ENCODE measurements at regions not wholly inside any gene's neighbourhood (a gene's known extent, or its start where the extent isn't known, plus 50 kb on each side); places are given as distances from the start of the nearest gene placed in this dataset.

- Mint-ChIP-seq H3K27me3 (no peaks in the 10 kb centered on the region), H3K4me3 (no peak overlapping the region), H3K27ac (no peak overlapping the region), H3K36me3 (ENCODE audit: low read depth) (no peaks in the 10 kb centered on the region), H3K9me3 (no peaks in the 10 kb centered on the region), H3K4me1 (no peaks in the 10 kb centered on the region)
- DNase-seq (no peak), ATAC-seq (no peak)
Observed at GRCh38 chr10:78173360-78174015, 139.8 kb downstream of the RPS24 start.

GRCh38 chr10:78175444-78176015, 141.9 kb downstream of the RPS24 start:
- no peaks in the 10 kb centered on the region for H3K36me3 Mint-ChIP-seq (ENCODE audit: low read depth)
- DNase-seq (no peak), ATAC-seq (no peak)
- H3K4me3 Mint-ChIP-seq, result no peak overlapping the region
- no peaks in the 10 kb centered on the region for H3K9me3 Mint-ChIP-seq
- H3K27me3 Mint-ChIP-seq, result no peaks in the 10 kb centered on the region
- no peaks in the 10 kb centered on the region for H3K4me1 Mint-ChIP-seq
- H3K27ac Mint-ChIP-seq, result no peak overlapping the region

GRCh38 chr10:78176320-78177317, 143.0 kb downstream of the RPS24 start:
- Mint-ChIP-seq H3K4me3 (no peak overlapping the region), H3K27ac (no peak overlapping the region), H3K9me3 (no peaks in the 10 kb centered on the region), H3K27me3 (no peaks in the 10 kb centered on the region), H3K4me1 (no peaks in the 10 kb centered on the region), H3K36me3 (ENCODE audit: low read depth) (no peaks in the 10 kb centered on the region)
- DNase-seq (no peak), ATAC-seq (no peak)

GRCh38 chr10:78177491-78178185, 144.0 kb downstream of the RPS24 start:
- H3K9me3 Mint-ChIP-seq, result no peaks in the 10 kb centered on the region
- H3K4me1 Mint-ChIP-seq, result no peaks in the 10 kb centered on the region
- no peak overlapping the region for H3K4me3 Mint-ChIP-seq
- no peaks in the 10 kb centered on the region for H3K36me3 Mint-ChIP-seq (ENCODE audit: low read depth)
- H3K27me3 Mint-ChIP-seq, result no peaks in the 10 kb centered on the region
- ATAC-seq (no peak), DNase-seq (no peak)
- H3K27ac Mint-ChIP-seq, result no peak overlapping the region

GRCh38 chr10:78178397-78178796, 144.7 kb downstream of the RPS24 start:
- Mint-ChIP-seq H3K9me3 (no peaks in the 10 kb centered on the region), H3K27ac (no peak overlapping the region), H3K4me3 (no peak overlapping the region), H3K4me1 (no peaks in the 10 kb centered on the region), H3K36me3 (ENCODE audit: low read depth) (no peaks in the 10 kb centered on the region), H3K27me3 (no peaks in the 10 kb centered on the region)
- no peak for DNase-seq
- ATAC-seq, result no peak

- no peak for DNase-seq
- H3K4me1 Mint-ChIP-seq, result no peaks in the 10 kb centered on the region
- H3K4me3 Mint-ChIP-seq, result no peak overlapping the region
- H3K36me3 Mint-ChIP-seq (ENCODE audit: low read depth), result no peaks in the 10 kb centered on the region
- no peak overlapping the region for H3K27ac Mint-ChIP-seq
- ATAC-seq, result no peak
- H3K9me3 Mint-ChIP-seq, result no peaks in the 10 kb centered on the region
- no peaks in the 10 kb centered on the region for H3K27me3 Mint-ChIP-seq
Observed at GRCh38 chr10:78178940-78179339, 145.3 kb downstream of the RPS24 start.

- DNase-seq (no peak), ATAC-seq (no peak)
- Mint-ChIP-seq H3K4me3 (no peak overlapping the region), H3K27ac (no peak overlapping the region), H3K4me1 (no peaks in the 10 kb centered on the region), H3K36me3 (ENCODE audit: low read depth) (no peaks in the 10 kb centered on the region), H3K9me3 (no peaks in the 10 kb centered on the region), H3K27me3 (no peaks in the 10 kb centered on the region)
Observed at GRCh38 chr10:78179886-78180705, 146.4 kb downstream of the RPS24 start.

GRCh38 chr10:78181381-78182055, 147.9 kb downstream of the RPS24 start:
- Mint-ChIP-seq H3K9me3 (no peaks in the 10 kb centered on the region), H3K27me3 (no peaks in the 10 kb centered on the region), H3K27ac (no peak overlapping the region), H3K4me3 (no peak overlapping the region), H3K4me1 (no peaks in the 10 kb centered on the region), H3K36me3 (ENCODE audit: low read depth) (no peaks in the 10 kb centered on the region)
- no peak for ATAC-seq
- no peak for DNase-seq

- Mint-ChIP-seq H3K4me3 (no peak overlapping the region), H3K4me1 (no peaks in the 10 kb centered on the region), H3K27ac (no peak overlapping the region), H3K27me3 (no peaks in the 10 kb centered on the region), H3K9me3 (no peaks in the 10 kb centered on the region), H3K36me3 (ENCODE audit: low read depth) (no peaks in the 10 kb centered on the region)
- DNase-seq (no peak), ATAC-seq (no peak)
Observed at GRCh38 chr10:78182841-78183240, 149.2 kb downstream of the RPS24 start.

GRCh38 chr10:78184851-78185692, 151.4 kb downstream of the RPS24 start:
- H3K27ac Mint-ChIP-seq, result no peak overlapping the region
- no peaks in the 10 kb centered on the region for H3K27me3 Mint-ChIP-seq
- ATAC-seq, result no peak
- no peaks in the 10 kb centered on the region for H3K9me3 Mint-ChIP-seq
- no peaks in the 10 kb centered on the region for H3K4me1 Mint-ChIP-seq
- DNase-seq, result no peak
- no peaks in the 10 kb centered on the region for H3K36me3 Mint-ChIP-seq (ENCODE audit: low read depth)
- H3K4me3 Mint-ChIP-seq, result no peak overlapping the region

GRCh38 chr10:78185693-78186055, 152.0 kb downstream of the RPS24 start:
- Mint-ChIP-seq H3K27ac (no peak overlapping the region), H3K4me3 (no peak overlapping the region), H3K9me3 (no peaks in the 10 kb centered on the region), H3K4me1 (no peaks in the 10 kb centered on the region), H3K36me3 (ENCODE audit: low read depth) (no peaks in the 10 kb centered on the region), H3K27me3 (no peaks in the 10 kb centered on the region)
- DNase-seq (no peak), ATAC-seq (no peak)

GRCh38 chr10:78186572-78186971, 152.9 kb downstream of the RPS24 start:
- H3K4me1 Mint-ChIP-seq, result no peaks in the 10 kb centered on the region
- H3K36me3 Mint-ChIP-seq (ENCODE audit: low read depth), result no peaks in the 10 kb centered on the region
- no peak overlapping the region for H3K4me3 Mint-ChIP-seq
- no peaks in the 10 kb centered on the region for H3K9me3 Mint-ChIP-seq
- no peak for DNase-seq
- H3K27me3 Mint-ChIP-seq, result no peaks in the 10 kb centered on the region
- no peak for ATAC-seq
- no peak overlapping the region for H3K27ac Mint-ChIP-seq

- Mint-ChIP-seq H3K36me3 (ENCODE audit: low read depth) (no peaks in the 10 kb centered on the region), H3K27me3 (no peaks in the 10 kb centered on the region), H3K4me3 (no peak overlapping the region), H3K27ac (no peak overlapping the region), H3K9me3 (no peaks in the 10 kb centered on the region), H3K4me1 (no peaks in the 10 kb centered on the region)
- DNase-seq (no peak), ATAC-seq (no peak)
Observed at GRCh38 chr10:78187371-78187770, 153.7 kb downstream of the RPS24 start.

Measured in activated naive CD8-positive, alpha-beta T cell treated with anti-CD3 and anti-CD28 coated beads, Interleukin-2, amount 50 U/mL, for 24 hours (primary cell).